Osteoblast (primary cell): ENCODE measurements at regions not wholly inside any gene's neighbourhood (a gene's known extent, or its start where the extent isn't known, plus 50 kb on each side); places are given as distances from the start of the nearest gene placed in this dataset.

Experiments
- DNase-seq: peaks from one replicate; pipeline ENCODE4 v3.0.0; 2011; ENCODE audit warnings: low spot score, mixed read lengths; ENCODE audit not compliant: insufficient read length; ENCODE audit errors: missing footprints
- H2AFZ ChIP-seq: 2 replicates; pipeline ENCODE4 v1.6.0; 2011; ENCODE audit warnings: mild to moderate bottlenecking, low read length
- H3K27ac ChIP-seq: 2 replicates; pipeline ENCODE4 v1.5.1; 2011; ENCODE audit warnings: mild to moderate bottlenecking, low read depth, low read length, moderate library complexity
- H3K27me3 ChIP-seq: 2 replicates; pipeline ENCODE4 v1.6.0; 2012; ENCODE audit warnings: mild to moderate bottlenecking, control low read depth, inconsistent platforms, low read length, moderate library complexity; ENCODE audit not compliant: insufficient read depth
- H3K36me3 ChIP-seq: 2 replicates; pipeline ENCODE4 v1.5.1; 2011; ENCODE audit warnings: mild to moderate bottlenecking, low read length, control low read depth, moderate library complexity; ENCODE audit not compliant: insufficient read depth
- H3K4me1 ChIP-seq: 2 replicates; pipeline ENCODE4 v1.5.1; 2011; ENCODE audit warnings: mild to moderate bottlenecking, low read length, control low read depth, moderate library complexity; ENCODE audit not compliant: insufficient read depth
- H3K4me2 ChIP-seq: 2 replicates; pipeline ENCODE4 v1.6.0; 2011; ENCODE audit warnings: mild to moderate bottlenecking, low read length; ENCODE audit not compliant: insufficient read depth
- H3K4me3 ChIP-seq: fragments of 200-600 bp; sonication (generic); 3 replicates; pipeline ENCODE4 v1.5.1; 2012; ENCODE audit warnings: mild to moderate bottlenecking, low read length, inconsistent platforms; ENCODE audit not compliant: insufficient read depth
- H3K79me2 ChIP-seq: 2 replicates; pipeline ENCODE4 v1.6.0; 2012; ENCODE audit warnings: mild to moderate bottlenecking, low read length, control low read depth, inconsistent platforms; ENCODE audit not compliant: insufficient read depth
- H3K9me3 ChIP-seq: 2 replicates; pipeline ENCODE4 v1.5.1; 2011; ENCODE audit warnings: low read depth, low read length, control low read depth
- H4K20me1 ChIP-seq: 2 replicates; pipeline ENCODE4 v1.6.0; 2012; ENCODE audit warnings: mild to moderate bottlenecking, low read length, control low read depth; ENCODE audit not compliant: insufficient read depth
- CTCF ChIP-seq: IDR thresholded peaks from 2 replicates; pipeline ENCODE4 v1.5.1; 2011; ENCODE audit warnings: mild to moderate bottlenecking, low read depth, low read length, moderate library complexity; ENCODE audit errors: extremely low read depth

GRCh38 chr2:188833799-188834198 lies 140.4 kb upstream of the COL3A1 start:
- H3K4me3 ChIP-seq: no peak overlapping the region
- no peaks in the 10 kb centered on the region for H3K27me3 ChIP-seq
- no peaks in the 10 kb centered on the region for H4K20me1 ChIP-seq
- no peak overlapping the region for H3K4me2 ChIP-seq
- no peaks in the 10 kb centered on the region for H3K36me3 ChIP-seq
- H3K79me2 ChIP-seq: no peaks in the 10 kb centered on the region
- peaks cover 6% of the 10 kb centered on the region for H3K9me3 ChIP-seq
- no peak overlapping the region for H2AFZ ChIP-seq
- no peak overlapping the region for H3K27ac ChIP-seq
- H3K4me1 ChIP-seq: no peaks in the 10 kb centered on the region
- no peak for DNase-seq
- TF ChIP-seq CTCF: no peak

GRCh38 chr2:188835006-188835405 lies 139.2 kb upstream of the COL3A1 start:
- no peaks in the 10 kb centered on the region for H3K36me3 ChIP-seq
- no peaks in the 10 kb centered on the region for H3K79me2 ChIP-seq
- H3K27me3 ChIP-seq: no peaks in the 10 kb centered on the region
- DNase-seq: no peak
- H3K4me3 ChIP-seq: no peak overlapping the region
- no peak overlapping the region for H2AFZ ChIP-seq
- H3K9me3 ChIP-seq: peaks cover 8% of the 10 kb centered on the region
- TF ChIP-seq CTCF: no peak
- H3K27ac ChIP-seq: no peak overlapping the region
- no peak overlapping the region for H3K4me2 ChIP-seq
- no peaks in the 10 kb centered on the region for H4K20me1 ChIP-seq
- no peaks in the 10 kb centered on the region for H3K4me1 ChIP-seq

GRCh38 chr2:188835821-188836220 lies 138.4 kb upstream of the COL3A1 start:
- Histone ChIP-seq H3K9me3 (peaks cover 6% of the 10 kb centered on the region), H3K4me1 (no peaks in the 10 kb centered on the region), H2AFZ (no peak overlapping the region), H3K79me2 (no peaks in the 10 kb centered on the region), H3K27ac (no peak overlapping the region), H3K4me2 (no peak overlapping the region), H3K27me3 (no peaks in the 10 kb centered on the region), H4K20me1 (no peaks in the 10 kb centered on the region), H3K36me3 (no peaks in the 10 kb centered on the region), H3K4me3 (no peak overlapping the region)
- no peak for TF ChIP-seq CTCF
- no peak for DNase-seq

GRCh38 chr2:188845692-188846091 lies 128.5 kb upstream of the COL3A1 start:
- Histone ChIP-seq H3K4me3 (no peak overlapping the region), H3K4me1 (no peaks in the 10 kb centered on the region), H4K20me1 (no peaks in the 10 kb centered on the region), H3K9me3 (no peaks in the 10 kb centered on the region), H3K36me3 (no peaks in the 10 kb centered on the region), H2AFZ (no peak overlapping the region), H3K27me3 (no peaks in the 10 kb centered on the region), H3K4me2 (no peak overlapping the region), H3K27ac (no peak overlapping the region), H3K79me2 (no peaks in the 10 kb centered on the region)
- no peak for DNase-seq
- no peak for TF ChIP-seq CTCF
